ENCODE measurements at regions not wholly inside any gene's neighbourhood (a gene's known extent, or its start where the extent isn't known, plus 50 kb on each side); places are given as distances from the start of the nearest gene placed in this dataset.
"Not testable (repeated sequence)": the region's sequence is repeated elsewhere in the genome, so short reads cannot be mapped to it uniquely, and the experiment has no call there.

GRCh38 chr20:47847884-47848485, 62.7 kb upstream of the SULF2 start:
- Histone ChIP-seq H3K4me1 (no peaks in the 10 kb centered on the region), H3K36me3 (no peaks in the 10 kb centered on the region), H3K4me3 (no peak overlapping the region), H3K9me3 (no peaks in the 10 kb centered on the region), H3K27me3 (no peaks in the 10 kb centered on the region), H3K27ac (no peak overlapping the region)
- intact Hi-C loops (cut with DNase I), result loop anchor here (10.0 kb wide), 1 partner anchor 47 kb away; no protein-coding TSS in a partner anchor
- TF ChIP-seq POLR2A (IDR thresholded peaks at IDR 0.05), result no peak
- TF ChIP-seq, protein P1, sequence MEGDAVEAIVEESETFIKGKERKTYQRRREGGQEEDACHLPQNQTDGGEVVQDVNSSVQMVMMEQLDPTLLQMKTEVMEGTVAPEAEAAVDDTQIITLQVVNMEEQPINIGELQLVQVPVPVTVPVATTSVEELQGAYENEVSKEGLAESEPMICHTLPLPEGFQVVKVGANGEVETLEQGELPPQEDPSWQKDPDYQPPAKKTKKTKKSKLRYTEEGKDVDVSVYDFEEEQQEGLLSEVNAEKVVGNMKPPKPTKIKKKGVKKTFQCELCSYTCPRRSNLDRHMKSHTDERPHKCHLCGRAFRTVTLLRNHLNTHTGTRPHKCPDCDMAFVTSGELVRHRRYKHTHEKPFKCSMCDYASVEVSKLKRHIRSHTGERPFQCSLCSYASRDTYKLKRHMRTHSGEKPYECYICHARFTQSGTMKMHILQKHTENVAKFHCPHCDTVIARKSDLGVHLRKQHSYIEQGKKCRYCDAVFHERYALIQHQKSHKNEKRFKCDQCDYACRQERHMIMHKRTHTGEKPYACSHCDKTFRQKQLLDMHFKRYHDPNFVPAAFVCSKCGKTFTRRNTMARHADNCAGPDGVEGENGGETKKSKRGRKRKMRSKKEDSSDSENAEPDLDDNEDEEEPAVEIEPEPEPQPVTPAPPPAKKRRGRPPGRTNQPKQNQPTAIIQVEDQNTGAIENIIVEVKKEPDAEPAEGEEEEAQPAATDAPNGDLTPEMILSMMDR (IDR thresholded peaks at IDR 0.05), result no peak
- no peak for TF ChIP-seq POLR2AphosphoS5 (IDR thresholded peaks at IDR 0.05; ENCODE audit: insufficient read depth in 1 of 2, low read depth in 1 of 2)
- DNase-seq (ENCODE audit: extremely low spot score in 2 of 2), result no peak

DNA sequence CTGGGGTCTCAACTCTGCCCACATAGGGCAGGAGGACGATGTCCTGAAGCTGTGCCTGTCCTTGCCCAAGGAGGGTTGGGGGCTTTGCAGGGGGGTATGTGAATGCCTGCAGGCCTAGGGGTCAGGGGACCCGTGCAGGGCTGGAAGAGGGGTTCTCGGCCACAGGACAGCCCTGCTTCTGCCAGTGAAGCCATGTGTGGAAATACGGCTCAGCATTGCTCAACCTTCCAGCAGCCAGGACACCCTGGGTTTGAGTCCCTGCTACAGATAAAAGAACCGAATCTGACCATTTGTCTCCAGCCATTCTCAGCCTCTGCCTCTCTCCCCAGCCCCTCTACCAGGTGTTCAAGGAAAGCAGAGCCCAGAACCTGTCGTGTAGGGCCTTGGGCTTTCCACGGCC, 61.9 kb upstream of the SULF2 start:
- not testable (repeated sequence) for H3K4me3 ChIP-seq; DNase-seq (ENCODE audit: extremely low spot score in 2 of 2); H3K9me3 ChIP-seq; H3K27ac ChIP-seq; H3K36me3 ChIP-seq; H3K27me3 ChIP-seq; H3K4me1 ChIP-seq
- intact Hi-C loops (cut with DNase I), result loop anchor here (10.0 kb wide), 1 partner anchor 48 kb away; no protein-coding TSS in a partner anchor

GRCh38 chr20:47846651-47847050, 61.4 kb upstream of the SULF2 start:
- not testable (repeated sequence) for H3K4me1 ChIP-seq; H3K27ac ChIP-seq; H3K27me3 ChIP-seq; DNase-seq (ENCODE audit: extremely low spot score in 2 of 2); H3K36me3 ChIP-seq; H3K4me3 ChIP-seq; H3K9me3 ChIP-seq
- intact Hi-C loops (cut with DNase I), result loop anchor here (10.0 kb wide), 1 partner anchor 48 kb away; no protein-coding TSS in a partner anchor

GRCh38 chr20:47845382-47845977, 60.2 kb upstream of the SULF2 start:
- DNase-seq (ENCODE audit: extremely low spot score in 2 of 2); H3K9me3 ChIP-seq; H3K36me3 ChIP-seq; H3K27me3 ChIP-seq; H3K27ac ChIP-seq; H3K4me3 ChIP-seq; H3K4me1 ChIP-seq: not testable (repeated sequence)
- intact Hi-C loops (cut with DNase I), result loop anchor here (10.0 kb wide), 1 partner anchor 49 kb away; no protein-coding TSS in a partner anchor

- H3K36me3 ChIP-seq; H3K4me3 ChIP-seq; H3K27me3 ChIP-seq; H3K4me1 ChIP-seq; H3K27ac ChIP-seq; H3K9me3 ChIP-seq; DNase-seq (ENCODE audit: extremely low spot score in 2 of 2): not testable (repeated sequence)
- intact Hi-C loops (cut with DNase I), result loop anchor here (10.0 kb wide), 1 partner anchor 50 kb away; no protein-coding TSS in a partner anchor
Observed at GRCh38 chr20:47844568-47844906, 59.3 kb upstream of the SULF2 start.

DNA sequence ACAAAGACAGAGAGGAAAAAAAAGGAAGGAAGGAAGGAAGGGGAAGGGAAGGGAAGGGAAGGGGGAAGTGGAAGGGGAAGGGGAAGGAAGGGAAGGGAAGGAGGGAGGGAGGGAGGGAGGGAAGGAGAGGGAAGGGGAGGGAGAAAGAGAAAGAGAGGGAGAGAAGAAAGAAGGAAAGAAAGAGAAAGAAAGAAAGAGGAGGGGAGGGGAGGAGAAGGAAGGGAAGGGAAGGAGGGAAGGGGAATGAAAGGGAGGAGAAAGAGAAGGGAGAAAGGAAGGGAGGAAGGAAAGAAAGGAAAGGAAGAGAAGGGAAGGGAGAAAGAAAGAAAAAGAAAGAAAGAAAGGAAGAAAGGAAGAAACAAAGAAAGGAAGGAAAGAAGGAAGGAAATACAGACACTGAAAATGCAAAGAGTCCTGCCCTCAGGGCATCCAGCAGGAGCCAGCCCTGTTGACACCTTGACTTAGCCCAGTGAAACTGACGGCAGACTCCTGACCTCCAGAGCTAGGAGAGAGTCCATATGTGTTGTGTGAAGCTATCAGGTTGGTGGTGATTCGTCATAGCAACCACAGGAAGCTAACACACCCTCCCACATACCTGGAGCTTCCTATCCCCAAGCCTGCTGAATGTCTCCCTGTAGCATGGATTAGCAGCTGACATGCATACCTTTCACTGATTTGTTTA, 58.7 kb upstream of the SULF2 start:
- Histone ChIP-seq H3K4me1 (no peaks in the 10 kb centered on the region), H3K4me3 (no peak overlapping the region), H3K36me3 (no peaks in the 10 kb centered on the region), H3K9me3 (no peaks in the 10 kb centered on the region), H3K27ac (no peak overlapping the region), H3K27me3 (no peaks in the 10 kb centered on the region)
- intact Hi-C loops (cut with DNase I), result loop anchor here (10.0 kb wide), 1 partner anchor 51 kb away; no protein-coding TSS in a partner anchor
- no peak for DNase-seq (ENCODE audit: extremely low spot score in 2 of 2)
- no peak for TF ChIP-seq POLR2A (IDR thresholded peaks at IDR 0.05)
- TF ChIP-seq, protein P1 (IDR thresholded peaks at IDR 0.05), result no peak

DNA sequence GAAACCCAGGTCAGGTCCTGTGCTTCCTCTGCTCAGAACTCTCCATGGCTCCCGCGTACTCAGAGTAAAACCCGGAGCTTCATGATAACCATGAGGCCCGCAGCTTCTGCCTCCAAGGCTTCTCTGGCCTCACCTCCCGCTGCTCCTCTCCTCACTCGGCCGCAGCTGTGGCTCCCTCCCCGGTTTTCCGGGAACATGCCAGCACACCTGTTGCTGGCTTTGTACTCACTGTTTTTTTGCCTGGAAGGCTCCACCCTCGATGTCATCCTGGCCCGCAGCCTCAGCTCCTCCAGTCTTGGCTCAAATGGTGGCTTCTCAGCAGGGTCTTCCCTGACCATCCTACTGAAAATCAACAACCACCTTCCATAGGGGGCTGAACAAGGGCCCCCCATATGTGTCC, 57.7 kb upstream of the SULF2 start:
- not testable (repeated sequence) for DNase-seq (ENCODE audit: extremely low spot score in 2 of 2); H3K27me3 ChIP-seq; H3K4me1 ChIP-seq; H3K9me3 ChIP-seq; H3K27ac ChIP-seq; H3K36me3 ChIP-seq; H3K4me3 ChIP-seq
- intact Hi-C loops (cut with DNase I), result loop anchor here (10.0 kb wide), 1 partner anchor 52 kb away; no protein-coding TSS in a partner anchor

DNA sequence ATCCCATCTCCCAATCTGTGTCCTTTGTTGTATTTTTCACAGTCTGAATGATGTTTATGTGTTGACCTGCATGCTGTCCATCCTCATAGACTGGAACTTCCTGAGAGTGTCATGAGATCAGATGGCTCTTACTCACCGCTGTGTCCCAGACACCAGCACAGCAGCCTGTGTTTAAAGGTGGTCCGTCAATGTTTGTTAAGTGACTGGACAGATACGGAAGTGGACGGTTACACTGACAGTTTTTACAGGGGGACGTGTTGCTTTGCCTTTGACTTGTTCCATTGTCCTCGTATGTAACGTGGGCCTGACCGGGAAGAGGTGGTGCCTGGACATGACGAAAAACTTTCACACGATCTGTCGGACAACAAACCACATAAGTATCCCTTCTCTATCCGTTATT, 56.7 kb upstream of the SULF2 start:
- intact Hi-C loops (cut with DNase I), result loop anchor here (10.0 kb wide), 1 partner anchor 53 kb away; no protein-coding TSS in a partner anchor
- not testable (repeated sequence) for H3K36me3 ChIP-seq; H3K27me3 ChIP-seq; H3K27ac ChIP-seq; H3K4me3 ChIP-seq; H3K9me3 ChIP-seq; H3K4me1 ChIP-seq; DNase-seq (ENCODE audit: extremely low spot score in 2 of 2)
